ENCODE measurements at regions not wholly inside any gene's neighbourhood (a gene's known extent, or its start where the extent isn't known, plus 50 kb on each side); places are given as distances from the start of the nearest gene placed in this dataset.
A peak's percentile ranks its signal among the peaks of the same experiment; 100 is the strongest.

DNA sequence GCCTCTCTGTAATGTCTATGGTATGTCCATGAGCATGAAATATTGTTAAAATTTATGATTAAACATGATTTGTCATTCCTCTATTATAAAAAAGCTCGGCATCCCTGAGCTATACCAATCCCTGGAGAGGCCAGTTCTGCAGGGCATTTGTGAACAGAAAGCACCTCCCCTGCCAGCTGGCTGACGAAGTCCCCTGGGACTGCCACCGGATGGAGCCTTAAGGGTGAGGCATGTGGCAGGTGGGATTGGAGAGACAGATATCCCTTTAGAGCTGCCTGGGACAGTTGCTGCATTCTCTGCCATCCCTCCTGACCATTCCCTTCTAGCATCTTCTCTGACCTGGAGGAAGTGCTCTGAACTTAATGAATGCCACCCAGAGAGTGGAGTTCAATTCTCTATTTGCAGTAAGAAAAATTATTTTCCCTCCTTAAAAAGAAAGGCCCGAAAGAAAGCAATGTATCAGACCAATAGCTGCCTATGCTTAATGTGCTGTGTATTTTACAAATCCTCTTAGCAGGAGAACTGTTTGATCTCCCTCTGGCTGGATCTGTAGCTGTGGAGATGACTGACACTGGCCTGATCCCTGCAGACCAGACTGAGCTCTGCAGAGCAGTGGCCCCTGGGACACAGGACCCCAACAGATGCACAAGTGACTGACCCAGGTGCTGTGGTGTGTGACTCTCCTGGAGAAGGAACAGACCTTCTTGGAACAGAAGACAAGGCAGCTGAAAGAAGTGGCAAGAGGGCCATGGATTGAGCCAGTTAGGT is 219.0 kb upstream of the NAV2 start:
- H3K23ac ChIP-seq (ENCODE audit: low read depth, low read length, poor library complexity), result no peak overlapping the region
- no peak overlapping the region for H4K8ac ChIP-seq (ENCODE audit: low read depth, low read length)
- no peak overlapping the region for H3K4me2 ChIP-seq (ENCODE audit: insufficient read depth, low read length, poor library complexity, severe bottlenecking)
- H3K79me1 ChIP-seq (ENCODE audit: low read depth, low read length), result no peaks in the 10 kb centered on the region
- no peaks in the 10 kb centered on the region for H3K27me3 ChIP-seq (ENCODE audit: control insufficient read depth in 3 of 3, insufficient read depth in 3 of 3, low read depth in 1 of 3, low read length in 3 of 3)
- no peak overlapping the region for H3K27ac ChIP-seq (replicated peaks; ENCODE audit: low read length)
- no peaks in the 10 kb centered on the region for H3K36me3 ChIP-seq (replicated peaks in 1 of 2; ENCODE audit: control insufficient read depth in 2 of 2, insufficient read depth in 2 of 2, low read length in 2 of 2)
- no peak overlapping the region for H2AFZ ChIP-seq (ENCODE audit: low read length)
- H2BK12ac ChIP-seq (ENCODE audit: low read length), result no peak overlapping the region
- no CpG with 5 or more reads among the region's 4 CpGs for WGBS, 2 donors (ENCODE audit: extremely low coverage in 2 of 2, insufficient read length in 2 of 2, insufficient replicate concordance in 1 of 2)
- H3K14ac ChIP-seq (ENCODE audit: low read length), result no peak overlapping the region
- H3K18ac ChIP-seq (ENCODE audit: low read length), result peak overlapping the region; percentile 11
- H3K4me1 ChIP-seq (ENCODE audit: control insufficient read depth in 2 of 2, insufficient read depth in 1 of 2, low read depth in 1 of 2, low read length in 2 of 2), result no peaks in the 10 kb centered on the region
- no peak overlapping the region for H2BK15ac ChIP-seq (ENCODE audit: low read length)
- DNase-seq (ENCODE audit: low spot score), result no peak
- H2AK5ac ChIP-seq (ENCODE audit: low read depth, low read length), result peak overlapping the region; percentile 28
- H4K91ac ChIP-seq (ENCODE audit: low read depth, low read length, poor library complexity), result no peak overlapping the region
- no peak overlapping the region for H2BK120ac ChIP-seq (ENCODE audit: low read depth, low read length)
- no peak overlapping the region for H2BK5ac ChIP-seq (ENCODE audit: low read length)
- H3K9ac ChIP-seq (ENCODE audit: low read depth, low read length, poor library complexity), result no peak overlapping the region
- no peak overlapping the region for H3K4ac ChIP-seq (ENCODE audit: low read length)
- H3K9me3 ChIP-seq (replicated peaks in 1 of 2; ENCODE audit: control insufficient read depth in 2 of 2, insufficient read depth in 1 of 2, low read depth in 1 of 2, low read length in 2 of 2), result peaks cover 2 to 6% of the 10 kb centered on the region in 2 donors
- H3K4me3 ChIP-seq (ENCODE audit: low read length in 2 of 2), result no peak overlapping the region

DNA sequence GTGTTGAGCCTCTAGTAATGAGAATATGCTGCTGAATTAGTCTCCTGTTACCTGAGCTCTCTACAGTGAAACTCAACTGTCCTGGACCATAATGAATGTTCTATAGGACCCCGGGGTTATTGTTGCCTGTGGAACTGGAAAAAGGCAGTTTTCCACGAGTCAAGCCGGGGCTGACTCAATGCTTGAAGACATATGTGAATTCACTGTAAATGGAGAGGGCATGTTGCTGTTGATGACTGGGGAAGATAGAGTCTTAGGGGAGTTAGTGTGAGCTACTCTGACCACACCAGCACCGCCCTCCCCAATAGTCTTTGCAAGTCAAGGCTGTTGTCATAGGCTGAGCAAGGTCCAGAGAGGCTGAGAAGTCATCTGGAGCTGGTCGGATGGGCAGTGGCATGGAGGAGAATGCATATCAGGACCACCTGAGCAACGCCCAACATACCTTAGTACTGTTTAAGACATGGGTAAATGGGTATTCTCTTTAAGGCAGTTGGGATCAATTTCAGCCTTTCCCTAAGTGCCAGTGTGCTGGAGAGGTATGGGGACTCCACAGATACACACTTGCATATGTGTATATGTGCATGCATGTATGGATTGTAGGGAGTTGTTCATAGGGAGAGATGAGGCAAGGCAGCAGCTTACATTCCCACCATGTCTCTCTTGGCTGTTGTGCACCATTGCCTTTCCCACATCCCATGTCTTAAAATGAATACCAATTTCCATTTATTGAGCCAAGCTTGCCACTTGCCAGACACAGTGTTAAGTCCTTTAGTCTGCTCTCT is 230.1 kb upstream of the NAV2 start:
- Histone ChIP-seq H3K27ac (replicated peaks; ENCODE audit: low read length) (no peak overlapping the region), H3K14ac (ENCODE audit: low read length) (no peak overlapping the region), H2BK5ac (ENCODE audit: low read length) (no peak overlapping the region), H3K4ac (ENCODE audit: low read length) (no peak overlapping the region), H3K36me3 (replicated peaks in 1 of 2; ENCODE audit: control insufficient read depth in 2 of 2, insufficient read depth in 2 of 2, low read length in 2 of 2) (no peaks in the 10 kb centered on the region), H2BK12ac (ENCODE audit: low read length) (no peak overlapping the region), H3K9ac (ENCODE audit: low read depth, low read length, poor library complexity) (no peak overlapping the region), H3K4me2 (ENCODE audit: insufficient read depth, low read length, poor library complexity, severe bottlenecking) (no peak overlapping the region), H3K4me1 (ENCODE audit: control insufficient read depth in 2 of 2, insufficient read depth in 1 of 2, low read depth in 1 of 2, low read length in 2 of 2) (peaks cover 8 to 14% of the 10 kb centered on the region in 2 donors), H4K91ac (ENCODE audit: low read depth, low read length, poor library complexity) (no peak overlapping the region), H3K18ac (ENCODE audit: low read length) (no peak overlapping the region), H2AK5ac (ENCODE audit: low read depth, low read length) (no peak overlapping the region), H3K9me3 (replicated peaks in 1 of 2; ENCODE audit: control insufficient read depth in 2 of 2, insufficient read depth in 1 of 2, low read depth in 1 of 2, low read length in 2 of 2) (no peaks in the 10 kb centered on the region), H3K4me3 (ENCODE audit: low read length in 2 of 2) (no peak overlapping the region), H3K27me3 (ENCODE audit: control insufficient read depth in 3 of 3, insufficient read depth in 3 of 3, low read depth in 1 of 3, low read length in 3 of 3) (no peaks in the 10 kb centered on the region), H2AFZ (ENCODE audit: low read length) (no peak overlapping the region), H2BK120ac (ENCODE audit: low read depth, low read length) (no peak overlapping the region), H3K23ac (ENCODE audit: low read depth, low read length, poor library complexity) (no peak overlapping the region), H3K79me1 (ENCODE audit: low read depth, low read length) (no peaks in the 10 kb centered on the region), H2BK15ac (ENCODE audit: low read length) (no peak overlapping the region), H4K8ac (ENCODE audit: low read depth, low read length) (no peak overlapping the region)
- DNase-seq (ENCODE audit: low spot score), result no peak
- no CpG with 5 or more reads among the region's 6 CpGs for WGBS, 2 donors (ENCODE audit: extremely low coverage in 2 of 2, insufficient read length in 2 of 2, insufficient replicate concordance in 1 of 2)

DNA sequence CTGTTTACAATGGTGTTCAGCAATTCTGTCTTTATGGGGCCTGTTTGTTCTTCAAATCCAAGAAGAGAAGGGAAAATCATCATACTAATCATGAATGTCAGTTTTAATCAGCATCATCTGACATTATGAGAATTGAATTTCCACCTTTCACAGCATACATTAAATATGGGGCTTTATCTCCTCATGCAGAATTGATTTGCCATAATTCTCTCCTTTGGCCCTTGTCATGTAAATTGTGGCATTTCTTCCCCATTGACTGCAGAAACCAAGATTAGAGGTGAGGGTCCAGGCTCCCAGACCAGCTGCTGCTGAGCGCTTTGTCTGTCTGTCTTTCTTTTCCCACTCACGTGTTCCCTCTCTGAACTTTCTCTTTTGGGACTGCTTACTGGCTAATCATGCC is 232.1 kb upstream of the NAV2 start:
- Histone ChIP-seq H3K4ac (ENCODE audit: low read length) (no peak overlapping the region), H4K91ac (ENCODE audit: low read depth, low read length, poor library complexity) (no peak overlapping the region), H2AFZ (ENCODE audit: low read length) (no peak overlapping the region), H2BK120ac (ENCODE audit: low read depth, low read length) (no peak overlapping the region), H3K18ac (ENCODE audit: low read length) (no peak overlapping the region), H2BK5ac (ENCODE audit: low read length) (no peak overlapping the region), H3K27me3 (ENCODE audit: control insufficient read depth in 3 of 3, insufficient read depth in 3 of 3, low read depth in 1 of 3, low read length in 3 of 3) (peaks cover 0 to 3% (median 0%) of the 10 kb centered on the region in 3 experiments), H3K14ac (ENCODE audit: low read length) (no peak overlapping the region), H3K4me3 (ENCODE audit: low read length in 2 of 2) (no peak overlapping the region), H2BK15ac (ENCODE audit: low read length) (no peak overlapping the region), H3K4me1 (ENCODE audit: control insufficient read depth in 2 of 2, insufficient read depth in 1 of 2, low read depth in 1 of 2, low read length in 2 of 2) (peaks cover 10 to 17% of the 10 kb centered on the region in 2 donors), H3K9ac (ENCODE audit: low read depth, low read length, poor library complexity) (no peak overlapping the region), H3K27ac (replicated peaks; ENCODE audit: low read length) (no peak overlapping the region), H3K9me3 (replicated peaks in 1 of 2; ENCODE audit: control insufficient read depth in 2 of 2, insufficient read depth in 1 of 2, low read depth in 1 of 2, low read length in 2 of 2) (no peaks in the 10 kb centered on the region), H2BK12ac (ENCODE audit: low read length) (no peak overlapping the region), H3K36me3 (replicated peaks in 1 of 2; ENCODE audit: control insufficient read depth in 2 of 2, insufficient read depth in 2 of 2, low read length in 2 of 2) (no peaks in the 10 kb centered on the region), H2AK5ac (ENCODE audit: low read depth, low read length) (no peak overlapping the region), H3K23ac (ENCODE audit: low read depth, low read length, poor library complexity) (no peak overlapping the region), H3K4me2 (ENCODE audit: insufficient read depth, low read length, poor library complexity, severe bottlenecking) (no peak overlapping the region), H3K79me1 (ENCODE audit: low read depth, low read length) (no peaks in the 10 kb centered on the region), H4K8ac (ENCODE audit: low read depth, low read length) (no peak overlapping the region)
- DNase-seq (ENCODE audit: low spot score), result no peak
- no CpG with 5 or more reads among the region's 2 CpGs for WGBS, 2 donors (ENCODE audit: extremely low coverage in 2 of 2, insufficient read length in 2 of 2, insufficient replicate concordance in 1 of 2)

DNA sequence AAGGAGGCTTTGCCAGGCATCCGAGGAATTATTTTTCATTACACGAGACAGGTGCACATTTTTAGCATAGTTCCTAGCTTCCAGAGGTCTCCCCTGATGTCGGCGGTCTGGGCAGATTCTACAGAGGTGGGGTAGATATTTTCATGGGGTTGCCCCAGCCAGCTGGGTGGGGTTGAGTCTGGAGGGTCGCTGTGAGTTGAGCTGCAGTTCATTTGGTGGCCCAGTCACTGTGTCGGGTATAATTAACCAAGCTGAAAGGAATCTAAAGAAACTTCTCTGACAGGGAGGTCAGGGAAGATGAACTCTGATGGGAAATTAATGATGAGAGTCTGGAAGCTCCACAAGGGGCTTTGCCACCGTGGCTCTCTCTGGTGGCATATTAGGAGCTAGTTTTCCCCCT is 233.7 kb upstream of the NAV2 start:
- Histone ChIP-seq H3K18ac (ENCODE audit: low read length) (no peak overlapping the region), H3K9ac (ENCODE audit: low read depth, low read length, poor library complexity) (no peak overlapping the region), H3K9me3 (replicated peaks in 1 of 2; ENCODE audit: control insufficient read depth in 2 of 2, insufficient read depth in 1 of 2, low read depth in 1 of 2, low read length in 2 of 2) (no peaks in the 10 kb centered on the region), H2BK15ac (ENCODE audit: low read length) (no peak overlapping the region), H4K91ac (ENCODE audit: low read depth, low read length, poor library complexity) (no peak overlapping the region), H4K8ac (ENCODE audit: low read depth, low read length) (no peak overlapping the region), H3K27ac (replicated peaks; ENCODE audit: low read length) (no peak overlapping the region), H3K79me1 (ENCODE audit: low read depth, low read length) (no peaks in the 10 kb centered on the region), H2BK120ac (ENCODE audit: low read depth, low read length) (no peak overlapping the region), H3K4me3 (ENCODE audit: low read length in 2 of 2) (no peak overlapping the region), H2BK5ac (ENCODE audit: low read length) (no peak overlapping the region), H3K14ac (ENCODE audit: low read length) (no peak overlapping the region), H2AK5ac (ENCODE audit: low read depth, low read length) (no peak overlapping the region), H3K4me2 (ENCODE audit: insufficient read depth, low read length, poor library complexity, severe bottlenecking) (no peak overlapping the region), H3K23ac (ENCODE audit: low read depth, low read length, poor library complexity) (no peak overlapping the region), H2BK12ac (ENCODE audit: low read length) (no peak overlapping the region), H2AFZ (ENCODE audit: low read length) (no peak overlapping the region), H3K4me1 (ENCODE audit: control insufficient read depth in 2 of 2, insufficient read depth in 1 of 2, low read depth in 1 of 2, low read length in 2 of 2) (peaks cover 19 to 31% of the 10 kb centered on the region in 2 donors), H3K36me3 (replicated peaks in 1 of 2; ENCODE audit: control insufficient read depth in 2 of 2, insufficient read depth in 2 of 2, low read length in 2 of 2) (no peaks in the 10 kb centered on the region), H3K27me3 (ENCODE audit: control insufficient read depth in 3 of 3, insufficient read depth in 3 of 3, low read depth in 1 of 3, low read length in 3 of 3) (peaks cover 0 to 3% (median 0%) of the 10 kb centered on the region in 3 experiments), H3K4ac (ENCODE audit: low read length) (no peak overlapping the region)
- DNase-seq (ENCODE audit: low spot score), result peak; percentile 14
- no CpG with 5 or more reads among the region's 7 CpGs for WGBS, 2 donors (ENCODE audit: extremely low coverage in 2 of 2, insufficient read length in 2 of 2, insufficient replicate concordance in 1 of 2)

Data from neuronal stem cell (in vitro differentiated cells).